H1 (cell line): ENCODE measurements at regions not wholly inside any gene's neighbourhood (a gene's known extent, or its start where the extent isn't known, plus 50 kb on each side); places are given as distances from the start of the nearest gene placed in this dataset.

Experiments used
- CTCF ChIA-PET: fragments of 300-600 bp; sonication (Branson Sonifier 250); formaldehyde crosslinking; loops from one replicate; lab custom pipeline; 2021; ENCODE audit not compliant: partially characterized antibody; lab: Charles Lee
- POLR2A ChIA-PET: fragments of 300-600 bp; sonication (Branson Sonifier 250); formaldehyde crosslinking; loops from one replicate; lab custom pipeline; 2021; ENCODE audit warnings: inconsistent platforms; ENCODE audit not compliant: partially characterized antibody; lab: Charles Lee
- DNase-seq, 2 experiments: peaks; one replicate each; pipeline versions ENCODE4 v3.0.0 to v3.0.0-alpha.2; 2010 to 2022; ENCODE audit warnings: low spot score in 2 of 2, low read depth in 1 of 2, mixed read lengths in 1 of 2
- FAIRE-seq: peaks from 2 replicates; lab custom pipeline; 2011; peaks lifted over from hg19 to GRCh38; lab: Jason Lieb, UNC
- H2AFZ ChIP-seq: 2 replicates; pipeline ENCODE4 v1.8.1; 2012; ENCODE audit warnings: low read length, inconsistent platforms
- H2AK5ac ChIP-seq: 2 replicates; pipeline ENCODE4 v1.6.1; 2013; ENCODE audit warnings: low read depth, low read length
- H2BK120ac ChIP-seq: replicated peaks from 2 replicates; pipeline ENCODE3; 2013; ENCODE audit warnings: low read depth, low read length, inconsistent platforms
- H2BK12ac ChIP-seq: 2 replicates; pipeline ENCODE4 v1.6.1; 2013; ENCODE audit warnings: low read depth, low read length
- H2BK15ac ChIP-seq: 2 replicates; pipeline ENCODE4 v1.6.1; 2013; ENCODE audit warnings: low read length
- H2BK20ac ChIP-seq: 2 replicates; pipeline ENCODE4 v1.6.1; 2013; ENCODE audit warnings: low read length
- H2BK5ac ChIP-seq: 2 replicates; pipeline ENCODE4 v1.6.1; 2013; ENCODE audit warnings: low read depth, low read length
- H3K14ac ChIP-seq: 2 replicates; pipeline ENCODE4 v1.6.1; 2013; ENCODE audit warnings: inconsistent platforms; ENCODE audit not compliant: insufficient read length
- H3K18ac ChIP-seq: 2 replicates; pipeline ENCODE4 v1.6.1; 2013; ENCODE audit warnings: low read length; ENCODE audit errors: extremely low read depth
- H3K23ac ChIP-seq: 2 replicates; pipeline ENCODE4 v1.6.1; 2013; ENCODE audit warnings: inconsistent platforms; ENCODE audit not compliant: insufficient read length
- H3K23me2 ChIP-seq: 2 replicates; pipeline ENCODE4 v1.6.1; 2013; ENCODE audit warnings: low read depth, low read length
- H3K27ac ChIP-seq: 2 replicates; pipeline ENCODE4 v1.6.1; 2011; ENCODE audit warnings: low read depth, low read length, inconsistent platforms
- H3K27me3 ChIP-seq, 4 experiments: replicated peaks in 1 of 4; 1 replicate in 1 of 4; 2 replicates in 3 of 4; pipeline versions ENCODE4 v1.6.1 to v1.8.1; 2011 to 2013; ENCODE audit warnings: low read length in 3 of 4, mild to moderate bottlenecking in 3 of 4, inconsistent platforms in 2 of 4, mixed read lengths in 2 of 4, moderate library complexity in 1 of 4; ENCODE audit not compliant: control insufficient read depth in 3 of 4, insufficient read depth in 3 of 4; ENCODE audit errors: extremely low read depth in 1 of 4
- H3K36me3 ChIP-seq, 4 experiments: 2 replicates each; pipeline versions ENCODE4 v1.6.1 to v1.8.1; 2011 to 2013; ENCODE audit warnings: mild to moderate bottlenecking in 4 of 4, low read length in 3 of 4, moderate library complexity in 2 of 4, control low read depth in 1 of 4, inconsistent platforms in 1 of 4; ENCODE audit not compliant: insufficient read depth in 4 of 4, control insufficient read depth in 2 of 4
- H3K4ac ChIP-seq: replicated peaks from 2 replicates; pipeline ENCODE3; 2013; ENCODE audit warnings: low read length, low read depth, mixed read lengths, inconsistent platforms; ENCODE audit not compliant: insufficient read length
- H3K4me1 ChIP-seq, 4 experiments: replicated peaks in 1 of 4; 1 replicate in 1 of 4; 2 replicates in 3 of 4; pipeline versions ENCODE4 v1.6.1 to v1.8.1; 2011 to 2013; ENCODE audit warnings: low read length in 3 of 4, inconsistent platforms in 2 of 4, mixed read lengths in 1 of 4; ENCODE audit not compliant: insufficient read depth in 4 of 4, control insufficient read depth in 3 of 4
- H3K4me2 ChIP-seq, 2 experiments: 2 replicates each; pipeline versions ENCODE4 v1.6.1 to v1.8.1; 2011 to 2013; ENCODE audit warnings: low read depth in 2 of 2, low read length in 2 of 2, control low read depth in 1 of 2, inconsistent platforms in 1 of 2, mild to moderate bottlenecking in 1 of 2; ENCODE audit not compliant: insufficient read depth in 1 of 2
- H3K4me3 ChIP-seq, 4 experiments: fragments of 200-600, 300-600 bp in 1 of 4; sonication (generic), shearing (Covaris generic), sonication (Bioruptor Twin) in 1 of 4; 2 replicates each; pipeline versions ENCODE4 v1.5.1 to v1.8.1; 2011 to 2016; ENCODE audit warnings: low read length in 4 of 4, low read depth in 3 of 4, control low read depth in 2 of 4, inconsistent platforms in 2 of 4, mild to moderate bottlenecking in 2 of 4, mixed read lengths in 1 of 4, moderate library complexity in 1 of 4; ENCODE audit not compliant: insufficient read depth in 2 of 4; ENCODE audit errors: extremely low read depth in 1 of 4
- H3K56ac ChIP-seq: replicated peaks from 2 replicates; pipeline ENCODE3; 2013; ENCODE audit warnings: low read depth, mild to moderate bottlenecking, mixed read lengths, low read length, inconsistent platforms; ENCODE audit not compliant: insufficient read length
- H3K79me1 ChIP-seq: 2 replicates; pipeline ENCODE4 v1.6.1; 2013; ENCODE audit warnings: low read depth, low read length, control low read depth
- H3K79me2 ChIP-seq, 2 experiments: 2 replicates each; pipeline versions ENCODE4 v1.6.1 to v1.8.1; 2012 to 2013; ENCODE audit warnings: low read length in 2 of 2, mild to moderate bottlenecking in 2 of 2, inconsistent platforms in 1 of 2; ENCODE audit not compliant: insufficient read depth in 2 of 2, control insufficient read depth in 1 of 2
- H3K9ac ChIP-seq, 4 experiments: replicated peaks in 1 of 4; 1 replicate in 1 of 4; 2 replicates in 3 of 4; pipeline versions ENCODE4 v1.6.1 to v1.8.1; 2011 to 2013; ENCODE audit warnings: low read depth in 3 of 4, low read length in 3 of 4, control low read depth in 2 of 4, mild to moderate bottlenecking in 2 of 4, moderate library complexity in 2 of 4, inconsistent platforms in 1 of 4; ENCODE audit errors: extremely low read depth in 1 of 4
- H3K9me3 ChIP-seq, 2 experiments: 2 replicates each; pipeline versions ENCODE4 v1.6.1 to v1.8.1; 2012 to 2013; ENCODE audit warnings: mild to moderate bottlenecking in 2 of 2, moderate library complexity in 2 of 2, control low read depth in 1 of 2, inconsistent platforms in 1 of 2, low read depth in 1 of 2, low read length in 1 of 2, mixed read lengths in 1 of 2; ENCODE audit not compliant: insufficient read depth in 2 of 2
- H4K20me1 ChIP-seq, 2 experiments: replicated peaks in 1 of 2; 2 replicates each; pipeline versions ENCODE3 to v1.8.1; 2011 to 2013; ENCODE audit warnings: inconsistent platforms in 2 of 2, low read length in 2 of 2, mild to moderate bottlenecking in 1 of 2; ENCODE audit not compliant: insufficient read depth in 2 of 2, control insufficient read depth in 1 of 2
- H4K5ac ChIP-seq: 2 replicates; pipeline ENCODE4 v1.6.1; 2013; ENCODE audit warnings: low read length, low read depth, mixed read lengths, inconsistent platforms; ENCODE audit not compliant: insufficient read length
- H4K8ac ChIP-seq: 2 replicates; pipeline ENCODE4 v1.8.0; 2013; ENCODE audit warnings: mild to moderate bottlenecking, moderate library complexity, low read length, inconsistent platforms; ENCODE audit not compliant: insufficient read depth; ENCODE audit errors: extremely low read depth
- H4K91ac ChIP-seq: replicated peaks from 2 replicates; pipeline ENCODE3; 2013; ENCODE audit warnings: low read length, mixed read lengths, inconsistent platforms; ENCODE audit not compliant: insufficient read length
- ATF3 ChIP-seq: IDR thresholded peaks from 2 replicates; pipeline ENCODE4 v1.6.1; 2011; ENCODE audit warnings: low read depth, mild to moderate bottlenecking, low read length; ENCODE audit not compliant: insufficient read depth
- CBX8 ChIP-seq: fragments of 300-800, 300-1000 bp; sonication (generic); IDR thresholded peaks from 2 replicates; pipeline ENCODE4 v1.7.1; 2016; ENCODE audit warnings: low read depth, low read length, borderline replicate concordance
- EP300 ChIP-seq, 2 experiments: IDR thresholded peaks; 1 replicate in 1 of 2; 2 replicates in 1 of 2; pipeline ENCODE4 v1.6.1; 2011 to 2012; ENCODE audit warnings: low read depth in 2 of 2, low read length in 2 of 2, mild to moderate bottlenecking in 2 of 2, borderline replicate concordance in 1 of 2, inconsistent platforms in 1 of 2, moderate library complexity in 1 of 2
- GABPA ChIP-seq: IDR thresholded peaks from 2 replicates; pipeline ENCODE4 v1.6.1; 2011; ENCODE audit warnings: mild to moderate bottlenecking, low read length, moderate library complexity, borderline replicate concordance; ENCODE audit not compliant: insufficient read depth
- JUND ChIP-seq: IDR thresholded peaks from 2 replicates; pipeline ENCODE4 v1.6.1; 2011; ENCODE audit warnings: mild to moderate bottlenecking, improper control_type of control experiment, low read length
- KDM1A ChIP-seq: fragments of 200-600, 300-600 bp; sonication (generic); IDR thresholded peaks from 2 replicates; pipeline ENCODE4 v1.7.1; 2016; ENCODE audit warnings: mild to moderate bottlenecking, low read length, borderline replicate concordance
- TBP ChIP-seq: IDR thresholded peaks from 2 replicates; pipeline ENCODE4 v1.6.1; 2011; ENCODE audit warnings: low read depth, low read length, improper control_type of control experiment
- TCF12 ChIP-seq: IDR thresholded peaks from 2 replicates; pipeline ENCODE4 v1.6.1; 2011; ENCODE audit warnings: low read depth, mild to moderate bottlenecking, low read length
- YY1 ChIP-seq: IDR thresholded peaks from 2 replicates; pipeline ENCODE4 v1.6.1; 2011; ENCODE audit warnings: low read depth, mild to moderate bottlenecking, low read length
- ZNF274 ChIP-seq: IDR thresholded peaks from 2 replicates; pipeline ENCODE4 v1.7.0; 2012; ENCODE audit warnings: low read length, borderline replicate concordance; ENCODE audit errors: extremely low read depth
- WGBS, 2 experiments: shearing (Covaris generic) in 1 of 2; methylation state at CpG; one replicate each; pipeline versions ENCODE4 v1.1.6 to v1.1.7; 2013 to 2015; ENCODE audit warnings: low lambda C conversion rate in 2 of 2, mixed read lengths in 2 of 2, inconsistent platforms in 1 of 2, low coverage in 1 of 2, missing lambda C conversion rate in 1 of 2; ENCODE audit not compliant: insufficient replicate concordance in 2 of 2, insufficient coverage in 1 of 2, insufficient read length in 1 of 2; ENCODE audit errors: extremely low coverage in 1 of 2, missing lambda C conversion rate in 1 of 2; 5-methylcytosine and 5-hydroxymethylcytosine counted together

- FAIRE-seq, result no peak
- no peak overlapping the region for H3K27ac ChIP-seq
- no peak overlapping the region for H3K23ac ChIP-seq
- H4K5ac ChIP-seq, result no peak overlapping the region
- no peak overlapping the region for H3K9ac ChIP-seq
- TF ChIP-seq JUND, result no peak
- TF ChIP-seq ZNF274, result no peak
- TF ChIP-seq CBX8, result no peak
- no peak for TF ChIP-seq TCF12
- TF ChIP-seq KDM1A, result no peak
- no peak for TF ChIP-seq EP300 (IDR thresholded peaks at IDR 0.05; ENCODE audit: borderline replicate concordance in 1 of 2, low read depth in 2 of 2, low read length in 2 of 2)
- TF ChIP-seq ATF3, result no peak
- TF ChIP-seq TBP, result no peak
- TF ChIP-seq GABPA, result no peak
- no peak for TF ChIP-seq YY1
- no peaks in the 10 kb centered on the region for H3K9me3 ChIP-seq
- ChIA-PET CTCF (interaction anchor here (0.6 to 1.1 kb wide), 2 partner anchors 13 to 27 kb away, joined by 3 read pairs; no protein-coding TSS in a partner anchor), POLR2A (no interaction called here)
- H2BK5ac ChIP-seq, result no peak overlapping the region
- no peak overlapping the region for H2BK15ac ChIP-seq
- H4K8ac ChIP-seq, result no peak overlapping the region
- H3K79me1 ChIP-seq, result no peaks in the 10 kb centered on the region
- no peak overlapping the region for H3K56ac ChIP-seq
- H3K23me2 ChIP-seq, result no peaks in the 10 kb centered on the region
- no peaks in the 10 kb centered on the region for H3K79me2 ChIP-seq
- no peaks in the 10 kb centered on the region for H4K20me1 ChIP-seq
- WGBS, 2 experiments, result 28% methylated on average over 3 of the region's 3 CpGs; no CpG with 5 or more reads in 1 of the 2 experiments
- no peak overlapping the region for H2BK20ac ChIP-seq
- no peak overlapping the region for H3K14ac ChIP-seq
- H3K4me2 ChIP-seq, result no peak overlapping the region
- no peak for DNase-seq
- H3K18ac ChIP-seq, result no peak overlapping the region
- H2BK12ac ChIP-seq, result no peak overlapping the region
- no peak overlapping the region for H2BK120ac ChIP-seq
- no peak overlapping the region for H3K4ac ChIP-seq
- H3K36me3 ChIP-seq, result no peaks in the 10 kb centered on the region
- H2AFZ ChIP-seq, result no peak overlapping the region
- no peaks in the 10 kb centered on the region for H3K27me3 ChIP-seq
- H4K91ac ChIP-seq, result no peak overlapping the region
- H3K4me1 ChIP-seq, result peaks cover 0 to 14% (median 1%) of the 10 kb centered on the region in 4 experiments; a peak in 2 of 7 replicates
- no peak overlapping the region for H2AK5ac ChIP-seq
- no peak overlapping the region for H3K4me3 ChIP-seq
Observed at GRCh38 chr2:156702541-156702940, 266.4 kb downstream of the GPD2 start.
